Panc1 (cell line): ENCODE measurements at regions not wholly inside any gene's neighbourhood (a gene's known extent, or its start where the extent isn't known, plus 50 kb on each side); places are given as distances from the start of the nearest gene placed in this dataset.
A peak's percentile ranks its signal among the peaks of the same experiment; 100 is the strongest.

Experiments used
- ATAC-seq: fragments of 200-7000 bp; cut with Tn5 transposase; 2 replicates; pipeline ENCODE4 v1.9.1; 2020; ENCODE audit warnings: mild to moderate bottlenecking, moderate library complexity
- BruUV-seq: library from RNA; stranded (reverse); fragments of 400-500 nt; replicated peaks from 2 replicates; lab custom pipeline; 2021; lab: Mats Ljungman, UMichigan
- CTCF ChIA-PET: fragments of 300-600 bp; sonication (Branson Sonifier 250); formaldehyde crosslinking; loops from one replicate; lab custom pipeline; 2022; ENCODE audit warnings: antibody characterized with exemption; lab: Charles Lee
- POLR2A ChIA-PET: fragments of 300-600 bp; sonication (Branson Sonifier 250); formaldehyde crosslinking; loops from one replicate; lab custom pipeline; 2022; ENCODE audit warnings: antibody characterized with exemption; lab: Charles Lee
- DNase-seq: peaks from one replicate; pipeline ENCODE4 v3.0.0-alpha.2; 2010; ENCODE audit warnings: low read depth, low spot score
- H3K27ac ChIP-seq: 2 replicates; pipeline ENCODE4 v1.5.1; 2011; ENCODE audit warnings: mild to moderate bottlenecking, low read length, inconsistent platforms
- H3K27me3 ChIP-seq: fragments of 200-500 bp; sonication (Bioruptor generic); 2 replicates; pipeline ENCODE4 v1.6.0; 2014; ENCODE audit warnings: low read length, inconsistent platforms; ENCODE audit not compliant: control insufficient read depth, insufficient read depth
- H3K36me3 ChIP-seq: fragments of 200-500 bp; sonication (Bioruptor generic); 2 replicates; pipeline ENCODE4 v1.5.1; 2014; ENCODE audit warnings: inconsistent platforms, mild to moderate bottlenecking, low read length, moderate library complexity; ENCODE audit not compliant: control insufficient read depth, insufficient read depth
- H3K4me1 ChIP-seq: 2 replicates; pipeline ENCODE4 v1.5.1; 2011; ENCODE audit warnings: inconsistent platforms, mild to moderate bottlenecking, low read length, moderate library complexity; ENCODE audit not compliant: control insufficient read depth, insufficient read depth
- H3K4me3 ChIP-seq, 2 experiments: 2 replicates each; pipeline ENCODE4 v1.5.1; 2011 to 2012; ENCODE audit warnings: low read depth in 2 of 2, low read length in 2 of 2, mild to moderate bottlenecking in 2 of 2, inconsistent platforms in 1 of 2, moderate library complexity in 1 of 2
- H3K9me3 ChIP-seq: fragments of 200-500 bp; sonication (Bioruptor generic); 2 replicates; pipeline ENCODE4 v1.5.1; 2014; ENCODE audit warnings: low read depth, mild to moderate bottlenecking, inconsistent platforms, low read length, moderate library complexity; ENCODE audit not compliant: control insufficient read depth, insufficient read depth
- POLR2AphosphoS5 ChIP-seq: IDR thresholded peaks from 2 replicates; pipeline ENCODE4 v1.6.1; 2012; ENCODE audit warnings: mild to moderate bottlenecking, low read depth, low read length, moderate library complexity
- SIN3A ChIP-seq: IDR thresholded peaks from 2 replicates; pipeline ENCODE4 v1.6.1; 2012; ENCODE audit warnings: low read depth, mild to moderate bottlenecking, low read length, moderate library complexity, borderline replicate concordance; ENCODE audit not compliant: insufficient read depth
- TCF7L2 ChIP-seq: IDR thresholded peaks from 2 replicates; pipeline ENCODE4 v1.6.1; 2011; ENCODE audit warnings: mild to moderate bottlenecking, low read depth, low read length, inconsistent platforms
- in situ Hi-C: cut with HindIII; loops from 2 replicates; pipeline ENCODE4 v1.10.0; 2016; ENCODE audit warnings: low sequenced_read_pairs, low pct_unique_long_range_greater_than_20kb
- intact Hi-C: fragments of 100-400 bp; cut with micrococcal nuclease; formaldehyde crosslinking; loops from one replicate; pipeline ENCODE4 v1.10.0; 2022; ENCODE audit not compliant: unreplicated experiment
- TF ChIP-seq, protein P1 (sequence below): fragments of 450-650 bp; IDR thresholded peaks from 2 replicates; pipeline ENCODE4 v1.5.1; 2017; ENCODE audit warnings: mild to moderate bottlenecking
- TF ChIP-seq, protein P2 (sequence below), 2 experiments: IDR thresholded peaks; 2 replicates each; pipeline ENCODE4 v1.6.1; 2011 to 2012; ENCODE audit warnings: low read depth in 2 of 2, control low read depth in 1 of 2, low read length in 1 of 2, mild to moderate bottlenecking in 1 of 2, moderate library complexity in 1 of 2; ENCODE audit not compliant: insufficient read depth in 1 of 2

DNA sequence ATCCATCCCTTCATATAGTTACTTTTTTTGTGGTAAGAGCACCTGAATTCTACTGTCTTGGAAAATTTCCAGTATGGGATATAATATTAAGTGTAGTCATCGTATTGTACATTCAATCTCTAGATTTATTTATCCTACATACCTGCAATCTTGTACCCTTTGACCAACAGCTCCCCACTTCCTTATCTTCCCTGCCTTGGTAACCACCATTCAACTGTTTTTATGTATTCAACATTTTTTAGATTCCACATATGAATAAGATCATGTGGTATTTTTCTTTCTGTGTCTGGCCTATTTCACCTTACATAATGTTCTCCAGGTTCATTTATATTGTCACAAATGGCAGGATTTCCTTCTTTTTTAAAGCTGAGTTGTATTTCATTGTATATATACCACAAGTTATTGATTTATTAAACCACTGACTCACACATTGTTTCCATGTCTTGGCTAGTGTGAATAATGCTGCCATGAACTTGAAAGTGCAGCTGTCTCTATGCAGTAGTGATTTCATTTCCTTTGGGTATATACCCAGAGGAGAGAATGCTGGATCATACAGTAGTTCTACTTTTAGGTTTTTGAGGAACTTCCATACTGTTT is 572.5 kb downstream of the MAGEB5 start:
- H3K27me3 ChIP-seq, result no peaks in the 10 kb centered on the region
- no peak overlapping the region for H3K27ac ChIP-seq
- CTCF ChIA-PET, result no interaction called here
- DNase-seq (no peak), ATAC-seq (no peak)
- H3K36me3 ChIP-seq, result no peaks in the 10 kb centered on the region
- intact Hi-C loops (no loop called here), in situ Hi-C loops (no loop called here)
- POLR2A ChIA-PET, result no interaction called here
- TF ChIP-seq, protein P1, sequence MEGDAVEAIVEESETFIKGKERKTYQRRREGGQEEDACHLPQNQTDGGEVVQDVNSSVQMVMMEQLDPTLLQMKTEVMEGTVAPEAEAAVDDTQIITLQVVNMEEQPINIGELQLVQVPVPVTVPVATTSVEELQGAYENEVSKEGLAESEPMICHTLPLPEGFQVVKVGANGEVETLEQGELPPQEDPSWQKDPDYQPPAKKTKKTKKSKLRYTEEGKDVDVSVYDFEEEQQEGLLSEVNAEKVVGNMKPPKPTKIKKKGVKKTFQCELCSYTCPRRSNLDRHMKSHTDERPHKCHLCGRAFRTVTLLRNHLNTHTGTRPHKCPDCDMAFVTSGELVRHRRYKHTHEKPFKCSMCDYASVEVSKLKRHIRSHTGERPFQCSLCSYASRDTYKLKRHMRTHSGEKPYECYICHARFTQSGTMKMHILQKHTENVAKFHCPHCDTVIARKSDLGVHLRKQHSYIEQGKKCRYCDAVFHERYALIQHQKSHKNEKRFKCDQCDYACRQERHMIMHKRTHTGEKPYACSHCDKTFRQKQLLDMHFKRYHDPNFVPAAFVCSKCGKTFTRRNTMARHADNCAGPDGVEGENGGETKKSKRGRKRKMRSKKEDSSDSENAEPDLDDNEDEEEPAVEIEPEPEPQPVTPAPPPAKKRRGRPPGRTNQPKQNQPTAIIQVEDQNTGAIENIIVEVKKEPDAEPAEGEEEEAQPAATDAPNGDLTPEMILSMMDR, result no peak
- TF ChIP-seq, protein P2, sequence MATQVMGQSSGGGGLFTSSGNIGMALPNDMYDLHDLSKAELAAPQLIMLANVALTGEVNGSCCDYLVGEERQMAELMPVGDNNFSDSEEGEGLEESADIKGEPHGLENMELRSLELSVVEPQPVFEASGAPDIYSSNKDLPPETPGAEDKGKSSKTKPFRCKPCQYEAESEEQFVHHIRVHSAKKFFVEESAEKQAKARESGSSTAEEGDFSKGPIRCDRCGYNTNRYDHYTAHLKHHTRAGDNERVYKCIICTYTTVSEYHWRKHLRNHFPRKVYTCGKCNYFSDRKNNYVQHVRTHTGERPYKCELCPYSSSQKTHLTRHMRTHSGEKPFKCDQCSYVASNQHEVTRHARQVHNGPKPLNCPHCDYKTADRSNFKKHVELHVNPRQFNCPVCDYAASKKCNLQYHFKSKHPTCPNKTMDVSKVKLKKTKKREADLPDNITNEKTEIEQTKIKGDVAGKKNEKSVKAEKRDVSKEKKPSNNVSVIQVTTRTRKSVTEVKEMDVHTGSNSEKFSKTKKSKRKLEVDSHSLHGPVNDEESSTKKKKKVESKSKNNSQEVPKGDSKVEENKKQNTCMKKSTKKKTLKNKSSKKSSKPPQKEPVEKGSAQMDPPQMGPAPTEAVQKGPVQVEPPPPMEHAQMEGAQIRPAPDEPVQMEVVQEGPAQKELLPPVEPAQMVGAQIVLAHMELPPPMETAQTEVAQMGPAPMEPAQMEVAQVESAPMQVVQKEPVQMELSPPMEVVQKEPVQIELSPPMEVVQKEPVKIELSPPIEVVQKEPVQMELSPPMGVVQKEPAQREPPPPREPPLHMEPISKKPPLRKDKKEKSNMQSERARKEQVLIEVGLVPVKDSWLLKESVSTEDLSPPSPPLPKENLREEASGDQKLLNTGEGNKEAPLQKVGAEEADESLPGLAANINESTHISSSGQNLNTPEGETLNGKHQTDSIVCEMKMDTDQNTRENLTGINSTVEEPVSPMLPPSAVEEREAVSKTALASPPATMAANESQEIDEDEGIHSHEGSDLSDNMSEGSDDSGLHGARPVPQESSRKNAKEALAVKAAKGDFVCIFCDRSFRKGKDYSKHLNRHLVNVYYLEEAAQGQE (IDR thresholded peaks at IDR 0.05; ENCODE audit: insufficient read depth in 1 of 2, low read depth in 2 of 2, low read length in 1 of 2), result no peak
- TF ChIP-seq POLR2AphosphoS5 (no peak), TCF7L2 (no peak), SIN3A (no peak)
- H3K9me3 ChIP-seq, result no peaks in the 10 kb centered on the region
- H3K4me3 ChIP-seq, result no peak overlapping the region
- BruUV-seq, result no TSS peak
- H3K4me1 ChIP-seq, result no peaks in the 10 kb centered on the region

GRCh38 chrX:26783512-26784225 is 567.7 kb downstream of the MAGEB5 start:
- no TSS peak for BruUV-seq
- in situ Hi-C loops, result no loop called here
- CTCF ChIA-PET, result no interaction called here
- POLR2A ChIA-PET, result no interaction called here
- no peaks in the 10 kb centered on the region for H3K4me1 ChIP-seq
- 0 out of 2 replicates have a peak, but pooled peaks cover 2% of the 10 kb centered on the region for H3K9me3 ChIP-seq
- intact Hi-C loops, result loop anchor here (5.0 kb wide), 1 partner anchor 404 kb away; no protein-coding TSS in a partner anchor
- no peak overlapping the region for H3K27ac ChIP-seq
- no peaks in the 10 kb centered on the region for H3K36me3 ChIP-seq
- TF ChIP-seq, protein P1, result peak; percentile 50
- no peak for TF ChIP-seq SIN3A
- H3K27me3 ChIP-seq, result no peaks in the 10 kb centered on the region
- no peak overlapping the region for H3K4me3 ChIP-seq
- ATAC-seq (no peak), DNase-seq (peak; percentile 10)
